ENCODE measurements at regions not wholly inside any gene's neighbourhood (a gene's known extent, or its start where the extent isn't known, plus 50 kb on each side); places are given as distances from the start of the nearest gene placed in this dataset.

- DNase-seq: no peak
Measured at GRCh38 chr2:144593803-144594202, 73.9 kb upstream of the ZEB2 start.

- no peak for DNase-seq
Measured at GRCh38 chr2:144592500-144593256, 72.8 kb upstream of the ZEB2 start.

- no peak for DNase-seq
Measured at GRCh38 chr2:144587306-144587705, 67.4 kb upstream of the ZEB2 start.

GRCh38 chr2:144586476-144586875 lies 66.6 kb upstream of the ZEB2 start:
- DNase-seq: no peak

GRCh38 chr2:144583741-144584453 lies 64.0 kb upstream of the ZEB2 start:
- no peak for DNase-seq

- no peak for DNase-seq
Measured at GRCh38 chr2:144583381-144583729, 63.4 kb upstream of the ZEB2 start.

GRCh38 chr2:144582651-144583380 lies 62.9 kb upstream of the ZEB2 start:
- no peak for DNase-seq

- peak; percentile 86 for DNase-seq
Measured at GRCh38 chr2:144580521-144581161, 60.7 kb upstream of the ZEB2 start.

- DNase-seq: no peak
Measured at GRCh38 chr2:144579556-144579955, 59.6 kb upstream of the ZEB2 start.

- DNase-seq: no peak
Measured at GRCh38 chr2:144578099-144578498, 58.2 kb upstream of the ZEB2 start.

GRCh38 chr2:144572977-144573376 lies 53.1 kb upstream of the ZEB2 start:
- no peak for DNase-seq

- no peak for DNase-seq
Measured at GRCh38 chr2:144571770-144572169, 51.9 kb upstream of the ZEB2 start.

- no peak for DNase-seq
Measured at GRCh38 chr2:144570566-144570965, 50.6 kb upstream of the ZEB2 start.

All from NCI-H524 treated with DMSO at 0.1 percent for 48 hours (cell line).